GM20000 (cell line): ENCODE measurements at regions not wholly inside any gene's neighbourhood (a gene's known extent, or its start where the extent isn't known, plus 50 kb on each side); places are given as distances from the start of the nearest gene placed in this dataset.
"Not testable (repeated sequence)": the region's sequence is repeated elsewhere in the genome, so short reads cannot be mapped to it uniquely, and the experiment has no call there.

Source experiments
- DNase-seq: peaks from one replicate; pipeline ENCODE4 v3.0.0; 2012; ENCODE audit warnings: low spot score
- CTCF ChIP-seq: IDR thresholded peaks from 2 replicates; pipeline ENCODE4 v1.5.1; 2012; ENCODE audit warnings: mild to moderate bottlenecking, control low read depth; ENCODE audit errors: extremely low read depth, missing control alignments

GRCh38 chr2:52423111-52423510 is 1344.5 kb upstream of the CHAC2 start:
- DNase-seq = no peak
- no peak for TF ChIP-seq CTCF

GRCh38 chr2:52416340-52416739 is 1351.3 kb upstream of the CHAC2 start:
- no peak for TF ChIP-seq CTCF
- no peak for DNase-seq

GRCh38 chr2:52414561-52415295 is 1352.9 kb upstream of the CHAC2 start:
- no peak for TF ChIP-seq CTCF
- no peak for DNase-seq

GRCh38 chr2:52409308-52410118 is 1358.1 kb upstream of the CHAC2 start:
- not testable (repeated sequence) for DNase-seq

- no peak for TF ChIP-seq CTCF
- no peak for DNase-seq
Observed at GRCh38 chr2:52405980-52406379, 1361.6 kb upstream of the CHAC2 start.

GRCh38 chr2:52404866-52405265 is 1362.7 kb upstream of the CHAC2 start:
- DNase-seq = no peak
- TF ChIP-seq CTCF = no peak

- TF ChIP-seq CTCF = no peak
- no peak for DNase-seq
Observed at GRCh38 chr2:52404046-52404445, 1363.6 kb upstream of the CHAC2 start.
